Stimulated activated CD8-positive, alpha-beta memory T cell treated with anti-CD3 and anti-CD28 coated beads, Interleukin-7, amount 100 ng/mL, for 1 hour (primary cell): ENCODE measurements at regions not wholly inside any gene's neighbourhood (a gene's known extent, or its start where the extent isn't known, plus 50 kb on each side); places are given as distances from the start of the nearest gene placed in this dataset.

Experiments
- DNase-seq, 2 donors: peaks; one replicate each; pipeline ENCODE4 v3.0.0-alpha.2; 2020; ENCODE audit warnings: low read depth in 2 of 2

- no peak for DNase-seq
Measured at GRCh38 chr11:112852143-112852866, 108.9 kb upstream of the NCAM1 start.

- DNase-seq: no peak
Measured at GRCh38 chr11:112856133-112856532, 105.1 kb upstream of the NCAM1 start.

- no peak for DNase-seq
Measured at GRCh38 chr11:112856591-112856990, 104.6 kb upstream of the NCAM1 start.

GRCh38 chr11:112858289-112859023, 102.8 kb upstream of the NCAM1 start:
- no peak for DNase-seq

- DNase-seq: no peak
Measured at GRCh38 chr11:112859787-112860186, 101.4 kb upstream of the NCAM1 start.

- DNase-seq: no peak
Measured at GRCh38 chr11:112861356-112861755, 99.9 kb upstream of the NCAM1 start.

GRCh38 chr11:112863305-112863704, 97.9 kb upstream of the NCAM1 start:
- DNase-seq: no peak

GRCh38 chr11:112864672-112865071, 96.5 kb upstream of the NCAM1 start:
- DNase-seq: no peak

- DNase-seq: no peak
Measured at GRCh38 chr11:112871909-112872500, 89.2 kb upstream of the NCAM1 start.

GRCh38 chr11:112874980-112875379, 86.2 kb upstream of the NCAM1 start:
- DNase-seq: no peak

- no peak for DNase-seq
Measured at GRCh38 chr11:112877581-112877980, 83.6 kb upstream of the NCAM1 start.

GRCh38 chr11:112878033-112878601, 83.1 kb upstream of the NCAM1 start:
- DNase-seq: no peak

- no peak for DNase-seq
Measured at GRCh38 chr11:112880495-112880894, 80.7 kb upstream of the NCAM1 start.

GRCh38 chr11:112881461-112881860, 79.8 kb upstream of the NCAM1 start:
- no peak for DNase-seq

GRCh38 chr11:112882494-112883381, 78.5 kb upstream of the NCAM1 start:
- no peak for DNase-seq

- DNase-seq: no peak
Measured at GRCh38 chr11:112884012-112884767, 77.0 kb upstream of the NCAM1 start.

- no peak for DNase-seq
Measured at GRCh38 chr11:112885744-112886433, 75.3 kb upstream of the NCAM1 start.

- no peak for DNase-seq
Measured at GRCh38 chr11:112886434-112887370, 74.5 kb upstream of the NCAM1 start.

GRCh38 chr11:112889446-112889845, 71.8 kb upstream of the NCAM1 start:
- DNase-seq: no peak
